ENCODE measurements at regions not wholly inside any gene's neighbourhood (a gene's known extent, or its start where the extent isn't known, plus 50 kb on each side); places are given as distances from the start of the nearest gene placed in this dataset.
"Not testable (repeated sequence)": the region's sequence is repeated elsewhere in the genome, so short reads cannot be mapped to it uniquely, and the experiment has no call there.

- not testable (repeated sequence) for TF ChIP-seq CTCF (IDR thresholded peaks at IDR 0.05 in 8 of 11, conservative IDR thresholded peaks at IDR 0.05 in 3 of 11); POLR2A (IDR thresholded peaks at IDR 0.05)
These were observed 207.0 kb downstream of the FAM72C start for GRCh38 chr1:143764831-143765230.
